Endothelial cell of umbilical vein (primary cell): ENCODE measurements at regions not wholly inside any gene's neighbourhood (a gene's known extent, or its start where the extent isn't known, plus 50 kb on each side); places are given as distances from the start of the nearest gene placed in this dataset.

Experiments
- BruUV-seq: library from RNA; stranded (reverse); fragments of 400-500 nt; replicated peaks from 2 replicates; lab custom pipeline; 2021; lab: Mats Ljungman, UMichigan
- CTCF ChIA-PET: fragments of 300-600, 350-600 bp; sonication (Branson Sonifier 250); formaldehyde crosslinking; loops from one replicate; lab custom pipeline; 2021; ENCODE audit warnings: antibody characterized with exemption, inconsistent platforms; lab: Charles Lee
- POLR2A ChIA-PET: fragments of 300-600, 350-600 bp; sonication (Branson Sonifier 250); formaldehyde crosslinking; loops from one replicate; lab custom pipeline; 2021; ENCODE audit warnings: antibody characterized with exemption, inconsistent platforms; lab: Charles Lee
- DNase-seq: peaks from one replicate; pipeline ENCODE4 v3.0.0-alpha.2; 2011; ENCODE audit warnings: low read depth, low spot score
- FAIRE-seq: peaks from 2 replicates; lab custom pipeline; 2011; peaks lifted over from hg19 to GRCh38; lab: Jason Lieb, UNC
- H2AFZ ChIP-seq: 2 replicates; pipeline ENCODE4 v1.6.0; 2012; ENCODE audit warnings: low read depth, low read length, control low read depth, inconsistent platforms
- H3K27ac ChIP-seq: 2 replicates; pipeline ENCODE4 v1.5.1; 2011; ENCODE audit warnings: low read depth, mild to moderate bottlenecking, control low read depth, low read length, moderate library complexity; ENCODE audit not compliant: insufficient read depth
- H3K27me3 ChIP-seq, 2 experiments: 2 replicates each; pipeline versions ENCODE4 v1.6.0 to v1.6.1; 2011; ENCODE audit warnings: low read length in 2 of 2, mixed read lengths in 1 of 2; ENCODE audit not compliant: control insufficient read depth in 2 of 2, insufficient read depth in 2 of 2
- H3K36me3 ChIP-seq, 2 experiments: 2 replicates in 1 of 2; 3 replicates in 1 of 2; pipeline ENCODE4 v1.5.1; 2011; ENCODE audit warnings: low read length in 2 of 2, mild to moderate bottlenecking in 1 of 2, moderate library complexity in 1 of 2; ENCODE audit not compliant: control insufficient read depth in 2 of 2, insufficient read depth in 2 of 2; ENCODE audit errors: extremely low read depth in 1 of 2
- H3K4me1 ChIP-seq: 3 replicates; pipeline ENCODE4 v1.5.1; 2011; ENCODE audit warnings: mild to moderate bottlenecking, low read length; ENCODE audit not compliant: control insufficient read depth, insufficient read depth; ENCODE audit errors: extremely low read depth
- H3K4me2 ChIP-seq: 2 replicates; pipeline ENCODE4 v1.6.1; 2011; ENCODE audit warnings: low read length, control low read depth, mixed read lengths; ENCODE audit not compliant: insufficient read depth
- H3K4me3 ChIP-seq, 3 experiments: fragments of 200-600 bp in 1 of 3; sonication (generic), shearing (Covaris generic) in 1 of 3; replicated peaks in 1 of 3; 2 replicates each; pipeline ENCODE4 v1.5.1; 2011 to 2016; ENCODE audit warnings: control low read depth in 3 of 3, low read length in 3 of 3, mild to moderate bottlenecking in 2 of 3, inconsistent platforms in 1 of 3, low read depth in 1 of 3, moderate library complexity in 1 of 3; ENCODE audit not compliant: insufficient read depth in 1 of 3
- H3K79me2 ChIP-seq: 2 replicates; pipeline ENCODE4 v1.6.0; 2012; ENCODE audit warnings: low read length, inconsistent platforms; ENCODE audit not compliant: control insufficient read depth, insufficient read depth
- H3K9ac ChIP-seq: replicated peaks from 2 replicates; pipeline ENCODE3; 2011; ENCODE audit warnings: low read length, control low read depth; ENCODE audit not compliant: insufficient read depth; ENCODE audit errors: extremely low read depth
- H3K9me1 ChIP-seq: replicated peaks from 3 replicates; pipeline ENCODE4 v1.6.0; 2011; ENCODE audit warnings: mild to moderate bottlenecking, low read length; ENCODE audit not compliant: control insufficient read depth, insufficient read depth; ENCODE audit errors: extremely low read depth
- H3K9me3 ChIP-seq: replicated peaks from 2 replicates; pipeline ENCODE4 v1.5.1; 2012; ENCODE audit warnings: low read length, inconsistent platforms; ENCODE audit not compliant: control insufficient read depth, insufficient read depth
- H4K20me1 ChIP-seq: replicated peaks from 2 replicates; pipeline ENCODE3; 2011; ENCODE audit warnings: mild to moderate bottlenecking, low read length; ENCODE audit not compliant: control insufficient read depth, insufficient read depth; ENCODE audit errors: extremely low read depth
- CTCF ChIP-seq, 2 donors: IDR thresholded peaks; 1 replicate in 1 of 2; 2 replicates in 1 of 2; pipeline ENCODE4 v1.5.1; 2011; ENCODE audit warnings: low read length in 2 of 2, mild to moderate bottlenecking in 2 of 2, moderate library complexity in 2 of 2, control low read depth in 1 of 2, inconsistent platforms in 1 of 2, low read depth in 1 of 2; ENCODE audit not compliant: insufficient read depth in 1 of 2; ENCODE audit errors: extremely low read depth in 1 of 2
- EZH2 ChIP-seq: IDR thresholded peaks from 2 replicates; pipeline ENCODE4 v1.6.1; 2012; ENCODE audit warnings: borderline replicate concordance, low read depth, mild to moderate bottlenecking, moderate library complexity, low read length, inconsistent platforms; ENCODE audit not compliant: severe bottlenecking
- FOS ChIP-seq: IDR thresholded peaks from 2 replicates; pipeline ENCODE4 v1.6.1; 2011; ENCODE audit warnings: mild to moderate bottlenecking, low read length, moderate library complexity, borderline replicate concordance; ENCODE audit not compliant: insufficient read depth
- GATA2 ChIP-seq: IDR thresholded peaks from 2 replicates; pipeline ENCODE4 v1.7.0; 2011; ENCODE audit warnings: low read depth, mild to moderate bottlenecking, moderate library complexity, mixed read lengths, low read length; ENCODE audit not compliant: insufficient read length, insufficient read depth
- JUN ChIP-seq: IDR thresholded peaks from 2 replicates; pipeline ENCODE4 v1.6.1; 2011; ENCODE audit warnings: borderline replicate concordance, low read depth; ENCODE audit not compliant: insufficient read length, insufficient read depth
- MAX ChIP-seq: IDR thresholded peaks from 2 replicates; pipeline ENCODE4 v1.6.1; 2011; ENCODE audit not compliant: insufficient read depth, insufficient read length
- MYC ChIP-seq: IDR thresholded peaks from one replicate; pipeline ENCODE4 v1.6.1; 2011; ENCODE audit warnings: mild to moderate bottlenecking, low read depth, low read length
- POLR2A ChIP-seq: IDR thresholded peaks from 2 replicates; pipeline ENCODE4 v1.6.1; 2012; ENCODE audit warnings: low read depth, mild to moderate bottlenecking, control low read depth, low read length
- POLR2AphosphoS5 ChIP-seq: IDR thresholded peaks from 2 replicates; pipeline ENCODE4 v1.6.1; 2012; ENCODE audit warnings: low read depth, mild to moderate bottlenecking, control low read depth, low read length, moderate library complexity; ENCODE audit not compliant: insufficient read depth
- dilution Hi-C: fragments of 300-500 bp; cut with MboI; formaldehyde crosslinking; loops from one replicate; pipeline ENCODE4 v1.15.0; 2019; ENCODE audit warnings: low sequenced_read_pairs; ENCODE audit not compliant: extremely low pct_ligation_motif_present
- intact Hi-C: fragments of 100-400 bp; cut with micrococcal nuclease; formaldehyde crosslinking; loops from one replicate; pipeline ENCODE4 v1.10.0; 2022

- dilution Hi-C loops (no loop called here), intact Hi-C loops (no loop called here)
- H3K4me1 ChIP-seq: peaks cover 7% of the 10 kb centered on the region
- no peak overlapping the region for H3K4me2 ChIP-seq
- H4K20me1 ChIP-seq: no peaks in the 10 kb centered on the region
- no peak for DNase-seq
- no peak overlapping the region for H3K4me3 ChIP-seq
- no peak overlapping the region for H3K9ac ChIP-seq
- no peaks in the 10 kb centered on the region for H3K9me3 ChIP-seq
- TF ChIP-seq POLR2AphosphoS5 (no peak), JUN (no peak), POLR2A (no peak), MYC (no peak), FOS (no peak), EZH2 (no peak), GATA2 (no peak), MAX (no peak), CTCF (IDR thresholded peaks at IDR 0.05; ENCODE audit: extremely low read depth in 1 of 2, insufficient read depth in 1 of 2, low read depth in 1 of 2, low read length in 2 of 2) (no peak)
- FAIRE-seq: no peak
- no peaks in the 10 kb centered on the region for H3K27me3 ChIP-seq
- no peaks in the 10 kb centered on the region for H3K9me1 ChIP-seq
- H3K79me2 ChIP-seq: no peaks in the 10 kb centered on the region
- no peak overlapping the region for H3K27ac ChIP-seq
- no TSS peak for BruUV-seq
- no peaks in the 10 kb centered on the region for H3K36me3 ChIP-seq
- CTCF ChIA-PET: no interaction called here
- H2AFZ ChIP-seq: no peak overlapping the region
- POLR2A ChIA-PET: no interaction called here
These were observed 52.4 kb upstream of the GUCY1A1 start for GRCh38 chr4:155614111-155614762.
